GM12878 (cell line): ENCODE measurements at regions not wholly inside any gene's neighbourhood (a gene's known extent, or its start where the extent isn't known, plus 50 kb on each side); places are given as distances from the start of the nearest gene placed in this dataset.

Source experiments
- BCLAF1 ChIP-seq: fragments of 450-650 bp; IDR thresholded peaks from 2 replicates; pipeline ENCODE4 v1.6.1; 2017; ENCODE audit warnings: antibody characterized with exemption, mild to moderate bottlenecking, moderate library complexity
- CEBPB ChIP-seq, 2 experiments: fragments of 150-350 bp in 1 of 2; IDR thresholded peaks; 2 replicates each; pipeline ENCODE4 v1.6.1; 2012 to 2014; ENCODE audit warnings: low read depth in 2 of 2, low read length in 2 of 2, borderline replicate concordance in 1 of 2, inconsistent platforms in 1 of 2
- ZNF274 ChIP-seq: IDR thresholded peaks from one replicate; pipeline ENCODE4 v1.8.0; 2011; ENCODE audit not compliant: insufficient read length, insufficient read depth

- no peak for TF ChIP-seq CEBPB (IDR thresholded peaks at IDR 0.05; ENCODE audit: borderline replicate concordance in 1 of 2, low read depth in 2 of 2, low read length in 2 of 2)
- no peak for TF ChIP-seq BCLAF1
- no peak for TF ChIP-seq ZNF274
Measured at GRCh38 chr16:85211271-85211801, 99.1 kb upstream of the CIBAR2 start.
